SK-N-SH (cell line): ENCODE measurements at regions not wholly inside any gene's neighbourhood (a gene's known extent, or its start where the extent isn't known, plus 50 kb on each side); places are given as distances from the start of the nearest gene placed in this dataset.

Experiments
- CTCF ChIA-PET: fragments of 300-600, 350-600 bp; formaldehyde crosslinking; extraction: SDS; loops from one replicate; lab custom pipeline; 2021; lab: Yijun Ruan, JAX
- POLR2A ChIA-PET: fragments of 350-600 bp; sonication (Branson Sonifier 250); formaldehyde crosslinking; extraction: SDS; loops from one replicate; lab custom pipeline; 2020; ENCODE audit warnings: antibody characterized with exemption, inconsistent platforms; lab: Yijun Ruan, JAX
- DNase-seq: peaks from one replicate; pipeline ENCODE4 v3.0.0; 2012
- H2AFZ ChIP-seq: fragments of 200-600 bp; sonication (generic); 2 replicates; pipeline ENCODE4 v1.8.1; 2016; ENCODE audit warnings: antibody characterized with exemption, mild to moderate bottlenecking, low read depth
- H3F3A ChIP-seq: fragments of 200-600 bp; sonication (generic); replicated peaks from 2 replicates; pipeline ENCODE3; 2016; ENCODE audit warnings: antibody characterized with exemption, mild to moderate bottlenecking; ENCODE audit not compliant: insufficient read depth
- H3K27ac ChIP-seq, 2 experiments: fragments of 200-500 bp in 1 of 2; fragments of 200-600 bp in 1 of 2; sonication (Bioruptor generic) in 1 of 2; sonication (generic), shearing (Covaris generic) in 1 of 2; 2 replicates each; pipeline versions ENCODE4 v1.5.1 to v1.6.1; 2014 to 2016; ENCODE audit warnings: low read depth in 2 of 2, inconsistent platforms in 1 of 2, low read length in 1 of 2, mild to moderate bottlenecking in 1 of 2, mixed read lengths in 1 of 2
- H3K27me3 ChIP-seq: fragments of 200-600 bp; sonication (generic), shearing (Covaris generic); 2 replicates; pipeline ENCODE4 v1.6.1; 2016; ENCODE audit warnings: mixed run types; ENCODE audit not compliant: insufficient read depth
- H3K36me3 ChIP-seq, 2 experiments: fragments of 200-500 bp in 1 of 2; fragments of 200-600 bp in 1 of 2; sonication (Bioruptor generic) in 1 of 2; sonication (generic) in 1 of 2; replicated peaks in 1 of 2; 2 replicates each; pipeline versions ENCODE3 to v1.5.1; 2014 to 2016; ENCODE audit warnings: low read length in 1 of 2, mild to moderate bottlenecking in 1 of 2; ENCODE audit not compliant: insufficient read depth in 2 of 2, control insufficient read depth in 1 of 2
- H3K4me1 ChIP-seq, 2 experiments: fragments of 200-500 bp in 1 of 2; fragments of 200-600 bp in 1 of 2; sonication (Bioruptor generic) in 1 of 2; sonication (generic), shearing (Covaris generic) in 1 of 2; 2 replicates each; pipeline versions ENCODE4 v1.5.1 to v1.6.1; 2014 to 2016; ENCODE audit warnings: low read depth in 1 of 2, low read length in 1 of 2, mixed run types in 1 of 2; ENCODE audit not compliant: insufficient read depth in 2 of 2, control insufficient read depth in 1 of 2
- H3K4me2 ChIP-seq: fragments of 200-600 bp; sonication (generic), shearing (Covaris generic); 2 replicates; pipeline ENCODE4 v1.6.1; 2017; ENCODE audit warnings: mixed run types
- H3K4me3 ChIP-seq, 2 experiments: fragments of 200-500 bp in 1 of 2; fragments of 200-600 bp in 1 of 2; sonication (Bioruptor generic) in 1 of 2; sonication (generic), shearing (Covaris generic) in 1 of 2; 2 replicates each; pipeline versions ENCODE4 v1.5.1 to v1.8.1; 2014 to 2016; ENCODE audit warnings: low read depth in 2 of 2, inconsistent platforms in 1 of 2, low read length in 1 of 2, mild to moderate bottlenecking in 1 of 2, mixed read lengths in 1 of 2, moderate library complexity in 1 of 2
- H3K79me2 ChIP-seq: fragments of 200-600 bp; sonication (generic); 2 replicates; pipeline ENCODE4 v1.8.1; 2017; ENCODE audit warnings: mild to moderate bottlenecking; ENCODE audit not compliant: insufficient read depth
- H3K9ac ChIP-seq: fragments of 200-600 bp; sonication (generic); 2 replicates; pipeline ENCODE4 v1.6.1; 2017; ENCODE audit warnings: mixed run types
- H3K9me2 ChIP-seq: fragments of 200-600 bp; sonication (generic); 2 replicates; pipeline ENCODE4 v1.6.1; 2017; ENCODE audit warnings: mixed run types
- H3K9me3 ChIP-seq: fragments of 200-600 bp; sonication (generic); 2 replicates; pipeline ENCODE4 v1.6.1; 2017; ENCODE audit warnings: mixed run types, mild to moderate bottlenecking, moderate library complexity
- H4K20me1 ChIP-seq: fragments of 200-600 bp; sonication (generic); 2 replicates; pipeline ENCODE4 v1.6.1; 2017; ENCODE audit warnings: mild to moderate bottlenecking, mixed run types; ENCODE audit not compliant: insufficient read depth
- CTCF ChIP-seq: fragments of 200-600 bp; sonication (generic); IDR thresholded peaks from 2 replicates; pipeline ENCODE4 v1.6.1; 2017; ENCODE audit warnings: antibody characterized with exemption, mild to moderate bottlenecking, moderate library complexity
- ELF1 ChIP-seq: IDR thresholded peaks from 2 replicates; pipeline ENCODE4 v1.4.0; 2012
- FOXM1 ChIP-seq: IDR thresholded peaks from 2 replicates; pipeline ENCODE4 v1.4.0; 2012; ENCODE audit warnings: low read depth, mild to moderate bottlenecking
- MXI1 ChIP-seq: IDR thresholded peaks from 2 replicates; pipeline ENCODE4 v1.6.1; 2012; ENCODE audit warnings: mild to moderate bottlenecking, low read depth, low read length, improper control_type of control experiment
- NFIC ChIP-seq: IDR thresholded peaks from 2 replicates; pipeline ENCODE4 v1.4.0; 2012; ENCODE audit warnings: borderline replicate concordance
- RXRA ChIP-seq: IDR thresholded peaks from 2 replicates; pipeline ENCODE4 v1.4.0; 2012; ENCODE audit warnings: low read depth, mild to moderate bottlenecking, borderline replicate concordance
- SMC3 ChIP-seq: IDR thresholded peaks from 2 replicates; pipeline ENCODE4 v1.6.1; 2012; ENCODE audit warnings: low read depth, low read length, improper control_type of control experiment
- TEAD4 ChIP-seq: IDR thresholded peaks from 2 replicates; pipeline ENCODE4 v1.4.0; 2012; ENCODE audit warnings: mild to moderate bottlenecking, borderline replicate concordance; ENCODE audit not compliant: insufficient read depth
- WGBS: methylation state at CpG from one replicate; pipeline ENCODE4 v1.1.6; 2017; ENCODE audit warnings: low lambda C conversion rate; 5-methylcytosine and 5-hydroxymethylcytosine counted together
- TF ChIP-seq, protein P1 (sequence below): IDR thresholded peaks from 2 replicates; pipeline ENCODE4 v1.4.0; 2012; ENCODE audit warnings: low read depth, borderline replicate concordance
- TF ChIP-seq, protein P2 (sequence below): IDR thresholded peaks from 2 replicates; pipeline ENCODE4 v1.4.0; 2012; ENCODE audit warnings: low read depth

DNA sequence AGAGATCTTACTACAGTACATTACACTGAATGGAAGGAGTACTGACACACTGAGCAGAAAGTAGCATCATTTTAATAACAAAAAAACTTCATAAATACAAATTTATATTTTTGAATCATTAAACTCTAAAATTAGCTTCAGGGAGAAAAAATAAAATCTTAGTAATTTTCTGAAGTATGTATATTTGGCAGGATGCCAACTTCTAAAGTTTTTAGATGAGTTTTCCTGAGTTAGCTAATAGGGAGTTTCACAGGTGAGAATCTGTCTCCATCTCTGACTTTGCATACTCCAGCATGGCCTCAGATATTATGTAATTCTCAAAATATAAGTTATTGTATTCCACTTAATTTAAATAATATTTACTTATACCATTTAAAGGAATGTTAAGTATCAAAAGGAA, 673.2 kb upstream of the PCDH15 start:
- Histone ChIP-seq H3K4me1 (no peaks in the 10 kb centered on the region; a peak in 1 of 4 replicates), H3K9me2 (no peaks in the 10 kb centered on the region), H2AFZ (no peak overlapping the region), H3K36me3 (no peaks in the 10 kb centered on the region), H3K9ac (no peak overlapping the region), H3K27me3 (no peaks in the 10 kb centered on the region), H3K9me3 (no peaks in the 10 kb centered on the region), H3K27ac (no peak overlapping the region), H3K79me2 (no peaks in the 10 kb centered on the region), H3K4me2 (no peak overlapping the region), H3K4me3 (no peak overlapping the region), H4K20me1 (no peaks in the 10 kb centered on the region), H3F3A (peaks cover 8% of the 10 kb centered on the region)
- no peak for TF ChIP-seq NFIC
- TF ChIP-seq, protein P1, sequence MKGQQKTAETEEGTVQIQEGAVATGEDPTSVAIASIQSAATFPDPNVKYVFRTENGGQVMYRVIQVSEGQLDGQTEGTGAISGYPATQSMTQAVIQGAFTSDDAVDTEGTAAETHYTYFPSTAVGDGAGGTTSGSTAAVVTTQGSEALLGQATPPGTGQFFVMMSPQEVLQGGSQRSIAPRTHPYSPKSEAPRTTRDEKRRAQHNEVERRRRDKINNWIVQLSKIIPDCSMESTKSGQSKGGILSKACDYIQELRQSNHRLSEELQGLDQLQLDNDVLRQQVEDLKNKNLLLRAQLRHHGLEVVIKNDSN = no peak
- TF ChIP-seq, protein P2, sequence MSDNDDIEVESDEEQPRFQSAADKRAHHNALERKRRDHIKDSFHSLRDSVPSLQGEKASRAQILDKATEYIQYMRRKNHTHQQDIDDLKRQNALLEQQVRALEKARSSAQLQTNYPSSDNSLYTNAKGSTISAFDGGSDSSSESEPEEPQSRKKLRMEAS = no peak
- no peak for TF ChIP-seq FOXM1
- no peak for TF ChIP-seq ELF1
- no peak for TF ChIP-seq TEAD4
- no peak for TF ChIP-seq MXI1
- no peak for DNase-seq
- POLR2A ChIA-PET = no interaction called here
- CTCF ChIA-PET = no interaction called here

DNA sequence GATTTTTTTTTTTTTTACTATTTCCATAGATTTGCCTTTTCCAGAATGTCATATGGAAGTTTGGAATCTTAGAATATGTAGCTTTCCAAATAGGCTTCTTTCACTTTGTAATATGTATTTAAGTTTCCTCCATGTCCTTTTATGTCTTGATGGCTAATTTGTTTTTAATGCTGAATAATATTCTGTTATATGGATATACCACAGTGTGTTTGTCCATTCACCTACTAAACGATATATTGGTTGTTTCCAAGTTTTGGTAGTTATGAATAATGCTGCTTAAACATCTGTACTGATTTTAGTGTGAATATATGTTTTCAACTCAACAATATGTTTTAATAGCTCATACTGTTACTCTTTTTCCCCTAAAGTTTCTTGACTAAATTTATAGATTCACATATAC, 669.8 kb upstream of the PCDH15 start:
- Histone ChIP-seq H3K4me3 (no peak overlapping the region), H3K27me3 (no peaks in the 10 kb centered on the region), H3K9ac (no peak overlapping the region), H3K36me3 (no peaks in the 10 kb centered on the region), H3K9me2 (no peaks in the 10 kb centered on the region), H3K4me2 (no peak overlapping the region), H3K9me3 (no peaks in the 10 kb centered on the region), H3K4me1 (no peaks in the 10 kb centered on the region), H3K27ac (no peak overlapping the region), H2AFZ (no peak overlapping the region), H4K20me1 (no peaks in the 10 kb centered on the region), H3F3A (peaks cover 7% of the 10 kb centered on the region), H3K79me2 (no peaks in the 10 kb centered on the region)
- no peak for DNase-seq
- CTCF ChIA-PET = no interaction called here
- POLR2A ChIA-PET = no interaction called here
- 61% methylated on average over 1 of the region's 1 CpG for WGBS
- TF ChIP-seq CTCF (no peak), RXRA (no peak), SMC3 (no peak)
